Type B pancreatic cell (in vitro differentiated cells): ENCODE measurements at regions not wholly inside any gene's neighbourhood (a gene's known extent, or its start where the extent isn't known, plus 50 kb on each side); places are given as distances from the start of the nearest gene placed in this dataset.

Source experiments
- DNase-seq: peaks from one replicate; pipeline ENCODE4 v3.0.0; 2021; ENCODE audit warnings: mixed read lengths; ENCODE audit not compliant: unreplicated experiment; ENCODE audit errors: extremely low spot score
- H3K27ac Mint-ChIP-seq: 2 replicates; pipeline ENCODE4 v1.8.0; 2021; ENCODE audit warnings: mild to moderate bottlenecking, mixed read lengths
- H3K27me3 Mint-ChIP-seq: 2 replicates; pipeline ENCODE4 v1.8.0; 2021; ENCODE audit warnings: mixed read lengths
- H3K36me3 Mint-ChIP-seq: 2 replicates; pipeline ENCODE4 v1.8.0; 2021; ENCODE audit warnings: mixed read lengths
- H3K4me1 Mint-ChIP-seq: one replicate; pipeline ENCODE4 v1.8.0; 2021; ENCODE audit warnings: mixed read lengths; ENCODE audit not compliant: unreplicated experiment
- H3K4me3 Mint-ChIP-seq: 2 replicates; pipeline ENCODE4 v1.8.0; 2021; ENCODE audit warnings: mild to moderate bottlenecking, mixed read lengths
- H3K9me3 Mint-ChIP-seq: 2 replicates; pipeline ENCODE4 v1.8.0; 2021; ENCODE audit warnings: mixed read lengths
- TF ChIP-seq, protein P1 (sequence below): fragments of 200-600 bp; sonication (generic); conservative IDR thresholded peaks from 2 replicates; pipeline ENCODE4 v1.5.0; 2021; ENCODE audit warnings: antibody characterized with exemption, mild to moderate bottlenecking

DNA sequence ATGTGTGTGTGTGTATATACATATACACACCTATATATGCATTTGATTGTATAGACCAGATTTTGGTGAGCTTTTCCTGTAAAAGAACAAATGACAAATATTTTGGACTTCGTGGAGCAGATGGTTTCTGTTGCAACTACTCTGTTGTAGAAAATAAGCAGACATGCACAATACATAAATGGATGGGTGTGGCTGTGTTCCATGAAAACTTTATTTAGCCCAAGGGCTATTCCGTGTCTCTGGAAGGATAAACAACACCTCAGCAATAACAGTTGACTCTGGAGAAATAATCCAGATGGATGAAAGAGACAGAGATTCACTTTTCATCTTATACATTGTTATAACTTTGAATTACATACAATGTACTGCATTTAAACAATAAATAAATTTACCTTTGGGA is 441.4 kb downstream of the CNTN3 start:
- no peaks in the 10 kb centered on the region for H3K27me3 Mint-ChIP-seq
- TF ChIP-seq, protein P1, sequence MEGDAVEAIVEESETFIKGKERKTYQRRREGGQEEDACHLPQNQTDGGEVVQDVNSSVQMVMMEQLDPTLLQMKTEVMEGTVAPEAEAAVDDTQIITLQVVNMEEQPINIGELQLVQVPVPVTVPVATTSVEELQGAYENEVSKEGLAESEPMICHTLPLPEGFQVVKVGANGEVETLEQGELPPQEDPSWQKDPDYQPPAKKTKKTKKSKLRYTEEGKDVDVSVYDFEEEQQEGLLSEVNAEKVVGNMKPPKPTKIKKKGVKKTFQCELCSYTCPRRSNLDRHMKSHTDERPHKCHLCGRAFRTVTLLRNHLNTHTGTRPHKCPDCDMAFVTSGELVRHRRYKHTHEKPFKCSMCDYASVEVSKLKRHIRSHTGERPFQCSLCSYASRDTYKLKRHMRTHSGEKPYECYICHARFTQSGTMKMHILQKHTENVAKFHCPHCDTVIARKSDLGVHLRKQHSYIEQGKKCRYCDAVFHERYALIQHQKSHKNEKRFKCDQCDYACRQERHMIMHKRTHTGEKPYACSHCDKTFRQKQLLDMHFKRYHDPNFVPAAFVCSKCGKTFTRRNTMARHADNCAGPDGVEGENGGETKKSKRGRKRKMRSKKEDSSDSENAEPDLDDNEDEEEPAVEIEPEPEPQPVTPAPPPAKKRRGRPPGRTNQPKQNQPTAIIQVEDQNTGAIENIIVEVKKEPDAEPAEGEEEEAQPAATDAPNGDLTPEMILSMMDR, result no peak
- no peak overlapping the region for H3K27ac Mint-ChIP-seq
- H3K9me3 Mint-ChIP-seq, result no peaks in the 10 kb centered on the region
- no peaks in the 10 kb centered on the region for H3K36me3 Mint-ChIP-seq
- no peak overlapping the region for H3K4me3 Mint-ChIP-seq
- no peaks in the 10 kb centered on the region for H3K4me1 Mint-ChIP-seq
- no peak for DNase-seq

DNA sequence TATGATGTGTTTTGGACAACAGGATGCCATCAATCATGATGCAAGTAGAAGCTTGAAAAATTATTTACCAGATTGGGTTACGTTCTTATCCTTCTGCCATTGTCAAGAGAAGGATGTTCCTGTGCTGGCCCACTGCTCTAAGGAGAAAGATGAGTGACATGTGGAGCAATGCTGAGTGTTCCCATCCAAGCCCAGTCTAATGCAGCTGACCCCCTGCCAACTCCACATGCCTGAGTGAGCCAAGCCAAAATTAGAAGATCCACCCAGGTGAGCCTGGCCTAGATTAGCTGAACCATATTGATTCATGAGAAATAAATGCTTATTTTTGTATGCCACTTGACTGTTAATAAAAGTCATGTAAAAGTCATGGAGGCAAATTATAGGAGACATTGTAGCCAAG is 446.5 kb downstream of the CNTN3 start:
- Mint-ChIP-seq H3K4me1 (no peaks in the 10 kb centered on the region), H3K4me3 (no peak overlapping the region), H3K36me3 (no peaks in the 10 kb centered on the region), H3K9me3 (no peaks in the 10 kb centered on the region), H3K27ac (no peak overlapping the region), H3K27me3 (no peaks in the 10 kb centered on the region)
- DNase-seq, result no peak
- TF ChIP-seq, protein P1, result no peak

DNA sequence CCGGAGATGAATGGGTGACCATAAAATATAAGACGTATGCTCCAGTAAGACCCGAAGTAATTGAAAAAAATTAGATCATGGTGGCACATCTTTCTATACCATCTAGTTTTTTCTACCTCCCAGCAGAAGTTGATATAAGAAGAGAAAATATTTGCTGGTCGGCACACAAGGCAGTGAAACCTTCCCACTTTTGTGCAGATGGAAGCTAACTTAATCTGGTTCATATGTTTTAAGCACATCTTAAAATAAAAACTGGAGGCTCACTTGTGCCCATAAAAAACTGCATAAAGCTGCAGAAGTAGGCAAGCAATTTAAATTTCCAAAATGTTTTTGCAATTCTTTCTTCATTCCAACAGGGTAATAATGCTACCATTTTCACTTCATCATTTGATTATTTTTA is 449.2 kb downstream of the CNTN3 start:
- DNase-seq, result no peak

DNA sequence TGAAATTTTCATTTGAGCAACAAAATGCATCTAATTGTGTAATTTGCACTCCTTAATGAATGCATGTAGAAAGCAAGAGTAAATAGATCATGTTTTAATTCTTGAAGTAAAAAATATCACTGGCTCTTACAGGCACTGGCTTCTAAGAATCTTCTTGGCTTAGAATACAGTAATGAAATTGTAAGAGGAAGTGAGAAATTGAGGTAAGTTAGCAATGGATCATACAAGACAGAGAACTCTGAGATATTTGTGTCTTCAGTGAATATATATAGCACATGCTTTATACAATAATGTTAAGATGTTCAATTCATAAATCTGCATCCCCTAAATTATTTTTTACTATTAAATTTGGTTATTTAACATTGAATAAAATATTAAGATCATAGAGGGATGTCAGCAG is 465.0 kb downstream of the CNTN3 start:
- H3K27ac Mint-ChIP-seq, result no peak overlapping the region
- H3K27me3 Mint-ChIP-seq, result no peaks in the 10 kb centered on the region
- TF ChIP-seq, protein P1, result no peak
- no peak overlapping the region for H3K4me3 Mint-ChIP-seq
- DNase-seq, result no peak
- peaks cover 5% of the 10 kb centered on the region for H3K9me3 Mint-ChIP-seq
- H3K36me3 Mint-ChIP-seq, result no peaks in the 10 kb centered on the region
- no peaks in the 10 kb centered on the region for H3K4me1 Mint-ChIP-seq

More for the DNA sequence above, 449.2 kb downstream of the CNTN3 start:
- H3K4me3 Mint-ChIP-seq, result no peak overlapping the region
- H3K27ac Mint-ChIP-seq, result no peak overlapping the region
- no peaks in the 10 kb centered on the region for H3K9me3 Mint-ChIP-seq
- TF ChIP-seq, protein P1, result no peak
- H3K4me1 Mint-ChIP-seq, result no peaks in the 10 kb centered on the region
- H3K27me3 Mint-ChIP-seq, result no peaks in the 10 kb centered on the region
- H3K36me3 Mint-ChIP-seq, result no peaks in the 10 kb centered on the region

DNA sequence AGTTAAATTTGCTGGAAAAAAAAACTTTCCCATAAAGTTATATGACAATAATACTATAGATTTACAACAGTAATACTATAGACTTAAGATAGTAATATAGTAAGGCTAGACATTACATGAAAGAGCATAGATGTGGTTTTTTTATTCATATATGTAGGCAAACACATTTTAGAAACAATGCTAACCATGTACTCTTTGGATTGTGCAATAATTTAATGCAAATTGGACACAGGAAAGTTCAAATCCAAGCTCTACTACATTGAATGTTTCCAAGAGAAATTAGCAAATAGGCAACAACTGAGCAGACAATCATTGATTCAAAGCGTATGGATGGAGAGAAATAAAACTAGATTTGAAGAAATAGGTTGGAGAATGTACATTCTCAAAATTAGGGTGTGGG is 469.2 kb downstream of the CNTN3 start:
- no peak for DNase-seq
- Mint-ChIP-seq H3K9me3 (no peaks in the 10 kb centered on the region), H3K27me3 (no peaks in the 10 kb centered on the region), H3K4me1 (no peaks in the 10 kb centered on the region), H3K4me3 (no peak overlapping the region), H3K36me3 (no peaks in the 10 kb centered on the region), H3K27ac (no peak overlapping the region)
- TF ChIP-seq, protein P1, result no peak

DNA sequence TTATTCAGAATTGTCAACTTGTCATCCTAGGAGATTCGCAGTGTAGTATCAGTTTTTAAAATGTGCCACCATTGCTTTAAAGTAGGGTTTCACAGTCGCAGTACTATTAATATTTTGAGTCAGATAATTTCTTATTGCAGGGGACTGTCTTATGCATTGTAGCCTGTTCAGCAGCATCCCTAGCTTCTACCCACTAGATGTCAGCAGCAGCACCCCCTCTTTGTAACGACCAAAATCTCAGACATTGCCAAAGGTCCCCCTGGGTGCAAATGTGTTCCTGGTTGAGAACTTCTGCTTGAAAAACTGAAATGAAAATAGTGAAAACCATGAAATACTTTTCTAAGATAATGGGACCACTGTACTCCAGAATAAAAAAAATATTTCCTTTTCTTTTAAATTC is 474.8 kb downstream of the CNTN3 start:
- Mint-ChIP-seq H3K9me3 (no peaks in the 10 kb centered on the region), H3K4me1 (no peaks in the 10 kb centered on the region), H3K4me3 (no peak overlapping the region), H3K27ac (no peak overlapping the region), H3K36me3 (no peaks in the 10 kb centered on the region), H3K27me3 (no peaks in the 10 kb centered on the region)
- no peak for DNase-seq
- TF ChIP-seq, protein P1, result peak; percentile 33
